ENCODE measurements at regions not wholly inside any gene's neighbourhood (a gene's known extent, or its start where the extent isn't known, plus 50 kb on each side); places are given as distances from the start of the nearest gene placed in this dataset.

GRCh38 chr2:181782660-181783059 lies 102.3 kb upstream of the NEUROD1 start:
- H3K36me3 ChIP-seq (replicated peaks; ENCODE audit: insufficient read depth, low read length), result no peaks in the 10 kb centered on the region
- no peaks in the 10 kb centered on the region for H3K9me3 ChIP-seq (replicated peaks; ENCODE audit: insufficient read depth, low read length)
- H3K9ac ChIP-seq (ENCODE audit: low read length), result no peak overlapping the region
- no peak overlapping the region for H3K4me2 ChIP-seq (ENCODE audit: low read depth, low read length)
- no peak overlapping the region for H3K27ac ChIP-seq (ENCODE audit: low read length)
- DNase-seq, result no peak
- H3K4me1 ChIP-seq (ENCODE audit: low read length), result peaks cover 9% of the 10 kb centered on the region; the same call in 1 of the 2 replicates
- TF ChIP-seq EZH2 (optimal IDR thresholded peaks at IDR 0.05; ENCODE audit: low read depth, low read length), result no peak
- no peak for TF ChIP-seq EZH2phosphoT487 (IDR thresholded peaks at IDR 0.05; ENCODE audit: low read length)
- TF ChIP-seq, protein P1, sequence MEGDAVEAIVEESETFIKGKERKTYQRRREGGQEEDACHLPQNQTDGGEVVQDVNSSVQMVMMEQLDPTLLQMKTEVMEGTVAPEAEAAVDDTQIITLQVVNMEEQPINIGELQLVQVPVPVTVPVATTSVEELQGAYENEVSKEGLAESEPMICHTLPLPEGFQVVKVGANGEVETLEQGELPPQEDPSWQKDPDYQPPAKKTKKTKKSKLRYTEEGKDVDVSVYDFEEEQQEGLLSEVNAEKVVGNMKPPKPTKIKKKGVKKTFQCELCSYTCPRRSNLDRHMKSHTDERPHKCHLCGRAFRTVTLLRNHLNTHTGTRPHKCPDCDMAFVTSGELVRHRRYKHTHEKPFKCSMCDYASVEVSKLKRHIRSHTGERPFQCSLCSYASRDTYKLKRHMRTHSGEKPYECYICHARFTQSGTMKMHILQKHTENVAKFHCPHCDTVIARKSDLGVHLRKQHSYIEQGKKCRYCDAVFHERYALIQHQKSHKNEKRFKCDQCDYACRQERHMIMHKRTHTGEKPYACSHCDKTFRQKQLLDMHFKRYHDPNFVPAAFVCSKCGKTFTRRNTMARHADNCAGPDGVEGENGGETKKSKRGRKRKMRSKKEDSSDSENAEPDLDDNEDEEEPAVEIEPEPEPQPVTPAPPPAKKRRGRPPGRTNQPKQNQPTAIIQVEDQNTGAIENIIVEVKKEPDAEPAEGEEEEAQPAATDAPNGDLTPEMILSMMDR (IDR thresholded peaks at IDR 0.05; ENCODE audit: low read length), result no peak
- no peaks in the 10 kb centered on the region for H3K79me2 ChIP-seq (ENCODE audit: low read length)
- no peaks in the 10 kb centered on the region for H3K9me2 ChIP-seq (replicated peaks; ENCODE audit: insufficient read depth, low read length)
- H4K20me1 ChIP-seq (ENCODE audit: insufficient read depth, low read length), result no peaks in the 10 kb centered on the region
- no peaks in the 10 kb centered on the region for H3F3A ChIP-seq (ENCODE audit: insufficient read depth, low read length)
- H3K4me3 ChIP-seq (ENCODE audit: low read length), result no peak overlapping the region
- no peak overlapping the region for H2AFZ ChIP-seq (ENCODE audit: low read length)
- H3K27me3 ChIP-seq (replicated peaks; ENCODE audit: insufficient read depth, low read length), result no peaks in the 10 kb centered on the region

DNA sequence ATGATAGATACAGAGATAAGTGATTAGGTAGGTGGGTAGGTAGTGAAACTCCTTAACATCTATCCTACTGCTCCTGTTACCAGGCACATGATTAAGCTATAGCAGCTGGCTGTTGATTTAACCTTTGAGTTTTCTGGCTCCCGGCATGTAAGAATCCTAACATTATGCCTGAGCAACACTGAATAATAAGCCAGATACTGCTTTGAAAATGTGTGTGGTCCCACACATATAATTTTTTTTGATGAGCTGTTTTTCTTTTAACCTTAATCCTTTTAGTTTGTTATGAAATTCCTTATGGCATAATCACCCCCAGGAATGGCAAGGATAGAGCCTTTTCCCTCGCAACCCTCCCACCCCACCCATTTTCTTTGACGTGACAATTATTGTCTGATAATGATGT lies 104.2 kb upstream of the NEUROD1 start:
- Histone ChIP-seq H3K27ac (ENCODE audit: low read length) (no peak overlapping the region), H2AFZ (ENCODE audit: low read length) (no peak overlapping the region), H3K27me3 (replicated peaks; ENCODE audit: insufficient read depth, low read length) (no peaks in the 10 kb centered on the region), H3K9ac (ENCODE audit: low read length) (no peak overlapping the region), H3K4me1 (ENCODE audit: low read length) (peaks cover 4% of the 10 kb centered on the region; the same call in 1 of the 2 replicates), H3K9me3 (replicated peaks; ENCODE audit: insufficient read depth, low read length) (no peaks in the 10 kb centered on the region), H3K79me2 (ENCODE audit: low read length) (no peaks in the 10 kb centered on the region), H3K9me2 (replicated peaks; ENCODE audit: insufficient read depth, low read length) (no peaks in the 10 kb centered on the region), H3K4me3 (ENCODE audit: low read length) (no peak overlapping the region), H3F3A (ENCODE audit: insufficient read depth, low read length) (no peaks in the 10 kb centered on the region), H4K20me1 (ENCODE audit: insufficient read depth, low read length) (no peaks in the 10 kb centered on the region), H3K36me3 (replicated peaks; ENCODE audit: insufficient read depth, low read length) (no peaks in the 10 kb centered on the region), H3K4me2 (ENCODE audit: low read depth, low read length) (no peak overlapping the region)
- TF ChIP-seq, protein P1 (IDR thresholded peaks at IDR 0.05; ENCODE audit: low read length), result no peak
- TF ChIP-seq EZH2phosphoT487 (IDR thresholded peaks at IDR 0.05; ENCODE audit: low read length) (no peak), EZH2 (optimal IDR thresholded peaks at IDR 0.05; ENCODE audit: low read depth, low read length) (no peak)
- DNase-seq, result no peak

- no peak overlapping the region for H3K4me3 ChIP-seq (ENCODE audit: low read length)
- H4K20me1 ChIP-seq (ENCODE audit: insufficient read depth, low read length), result no peaks in the 10 kb centered on the region
- H3K27ac ChIP-seq (ENCODE audit: low read length), result no peak overlapping the region
- H3K9me2 ChIP-seq (replicated peaks; ENCODE audit: insufficient read depth, low read length), result no peaks in the 10 kb centered on the region
- H3K9me3 ChIP-seq (replicated peaks; ENCODE audit: insufficient read depth, low read length), result no peaks in the 10 kb centered on the region
- H3K4me1 ChIP-seq (ENCODE audit: low read length), result no peaks in the 10 kb centered on the region
- no peak overlapping the region for H2AFZ ChIP-seq (ENCODE audit: low read length)
- DNase-seq, result no peak
- TF ChIP-seq, protein P1 (IDR thresholded peaks at IDR 0.05; ENCODE audit: low read length), result no peak
- no peak for TF ChIP-seq EZH2phosphoT487 (IDR thresholded peaks at IDR 0.05; ENCODE audit: low read length)
- no peak for TF ChIP-seq EZH2 (optimal IDR thresholded peaks at IDR 0.05; ENCODE audit: low read depth, low read length)
- no peak overlapping the region for H3K4me2 ChIP-seq (ENCODE audit: low read depth, low read length)
- H3K27me3 ChIP-seq (replicated peaks; ENCODE audit: insufficient read depth, low read length), result no peaks in the 10 kb centered on the region
- H3F3A ChIP-seq (ENCODE audit: insufficient read depth, low read length), result no peaks in the 10 kb centered on the region
- H3K79me2 ChIP-seq (ENCODE audit: low read length), result no peaks in the 10 kb centered on the region
- H3K36me3 ChIP-seq (replicated peaks; ENCODE audit: insufficient read depth, low read length), result no peaks in the 10 kb centered on the region
- no peak overlapping the region for H3K9ac ChIP-seq (ENCODE audit: low read length)
These were observed 105.5 kb upstream of the NEUROD1 start for GRCh38 chr2:181785691-181786344.
